Stomach (tissue), 8 donors: ENCODE measurements at regions not wholly inside any gene's neighbourhood (a gene's known extent, or its start where the extent isn't known, plus 50 kb on each side); places are given as distances from the start of the nearest gene placed in this dataset.
A peak's percentile ranks its signal among the peaks of the same experiment; 100 is the strongest.

Experiments
- DNase-seq, 2 donors: peaks; one replicate each; pipeline versions ENCODE4 v3.0.0 to v3.0.0-alpha.2; 2013 to 2019
- H3K27ac ChIP-seq, 5 donors: fragments of 200-600 bp in 4 of 5; sonication (generic) in 4 of 5; one replicate each; pipeline ENCODE4 v1.5.1; 2013 to 2019; ENCODE audit warnings: mild to moderate bottlenecking in 1 of 5, moderate library complexity in 1 of 5
- H3K27me3 ChIP-seq, 3 donors: fragments of 200-600 bp; sonication (generic); one replicate each; pipeline ENCODE4 v1.5.1; 2017 to 2019; ENCODE audit warnings: mixed run types in 1 of 3
- H3K36me3 ChIP-seq, 4 donors: fragments of 200-600 bp; sonication (generic); 1 replicate in 3 of 4; 2 replicates in 1 of 4; pipeline ENCODE4 v1.5.1; 2016 to 2019
- H3K4me1 ChIP-seq, 4 donors: fragments of 200-600 bp; sonication (generic); one replicate each; pipeline ENCODE4 v1.5.1; 2016 to 2019
- H3K4me3 ChIP-seq, 4 donors: fragments of 200-600 bp; sonication (generic) in 3 of 4; one replicate each; pipeline ENCODE4 v1.5.1; 2016 to 2019; ENCODE audit warnings: mild to moderate bottlenecking in 1 of 4
- H3K9me3 ChIP-seq, 4 donors: fragments of 200-600 bp; sonication (generic); one replicate each; pipeline ENCODE4 v1.5.1; 2016 to 2019
- CTCF ChIP-seq, 7 experiments: fragments of 450-650 bp in 4 of 7; fragments of 200-600 bp in 3 of 7; sonication (generic) in 3 of 7; IDR thresholded peaks; one replicate each; pipeline ENCODE4 v1.5.1; 2016 to 2019; ENCODE audit warnings: antibody characterized with exemption in 7 of 7, control low read depth in 2 of 7, mild to moderate bottlenecking in 1 of 7
- EP300 ChIP-seq: sonication (generic); formaldehyde crosslinking; IDR thresholded peaks from one replicate; pipeline ENCODE4 v1.6.1; 2017; ENCODE audit warnings: antibody characterized with exemption
- POLR2A ChIP-seq, 4 donors: fragments of 450-650 bp; IDR thresholded peaks; one replicate each; pipeline ENCODE4 v1.6.1; 2016; ENCODE audit warnings: antibody characterized with exemption in 4 of 4, control low read depth in 2 of 4, mild to moderate bottlenecking in 1 of 4, moderate library complexity in 1 of 4
- POLR2AphosphoS5 ChIP-seq, 3 donors: sonication (generic); formaldehyde crosslinking; IDR thresholded peaks; one replicate each; pipeline ENCODE4 v1.6.1; 2016; ENCODE audit warnings: antibody characterized with exemption in 3 of 3
- WGBS, 5 donors: extraction: QIAGEN DNeasy Blood & Tissue Kit in 3 of 5; methylation state at CpG; one replicate each; pipeline versions ENCODE4 v1.1.5 to v1.1.7; 2013 to 2018; 5-methylcytosine and 5-hydroxymethylcytosine counted together
- intact Hi-C: fragments of 100-400 bp; cut with DNase I; formaldehyde crosslinking; loops from one replicate; pipeline ENCODE4 v1.15.1; 2023; ENCODE audit warnings: low total_unique reads
- donor health status: healthy with polysubstance abuse.
- donor health status: Bipolar disorder and iron deficiency.
- donor health status: healthy.

- Histone ChIP-seq H3K36me3 (no peaks in the 10 kb centered on the region), H3K4me1 (peaks cover 0 to 11% (median 5%) of the 10 kb centered on the region in 4 donors), H3K27me3 (no peaks in the 10 kb centered on the region), H3K9me3 (peaks cover 0 to 15% (median 5%) of the 10 kb centered on the region in 4 donors), H3K4me3 (no peak overlapping the region), H3K27ac (no peak overlapping the region)
- intact Hi-C loops: no loop called here
- TF ChIP-seq POLR2AphosphoS5 (IDR thresholded peaks at IDR 0.05) (no peak), EP300 (no peak), CTCF (IDR thresholded peaks at IDR 0.05) (no peak), POLR2A (IDR thresholded peaks at IDR 0.05) (no peak)
- WGBS, 5 donors: 89 to 93% (median 91%) methylated on average over 2 of the region's 2 CpGs
- no peak for DNase-seq
These were observed 394.9 kb downstream of the RPS24 start for GRCh38 chr10:78428579-78428978.

- no peak for DNase-seq
- intact Hi-C loops: no loop called here
- H3K36me3 ChIP-seq: no peaks in the 10 kb centered on the region
- 78 to 85% (median 82%) methylated on average over 3 of the region's 3 CpGs for WGBS, 5 donors
- H3K9me3 ChIP-seq: peaks cover 0 to 9% (median 4%) of the 10 kb centered on the region in 4 donors
- no peak overlapping the region for H3K4me3 ChIP-seq
- H3K4me1 ChIP-seq: peaks cover 0 to 23% (median 12%) of the 10 kb centered on the region in 4 donors
- TF ChIP-seq POLR2AphosphoS5 (IDR thresholded peaks at IDR 0.05): no peak
- no peak for TF ChIP-seq CTCF (IDR thresholded peaks at IDR 0.05)
- no peak for TF ChIP-seq EP300
- no peak for TF ChIP-seq POLR2A (IDR thresholded peaks at IDR 0.05)
- no peaks in the 10 kb centered on the region for H3K27me3 ChIP-seq
- H3K27ac ChIP-seq: no peak overlapping the region
These were observed 396.3 kb downstream of the RPS24 start for GRCh38 chr10:78429984-78430383.

- Histone ChIP-seq H3K4me1 (peaks cover 4 to 43% (median 22%) of the 10 kb centered on the region in 4 donors), H3K27me3 (no peaks in the 10 kb centered on the region), H3K4me3 (no peak overlapping the region), H3K36me3 (no peaks in the 10 kb centered on the region), H3K27ac (peak overlapping the region in 4 of 5 donors; percentile 5 to 62 (median 34)), H3K9me3 (no peaks in the 10 kb centered on the region)
- no peak for DNase-seq
- intact Hi-C loops: no loop called here
- TF ChIP-seq POLR2AphosphoS5 (IDR thresholded peaks at IDR 0.05) (no peak), EP300 (no peak), CTCF (IDR thresholded peaks at IDR 0.05) (no peak), POLR2A (IDR thresholded peaks at IDR 0.05) (no peak)
- 71 to 86% (median 76%) methylated on average over 2 of the region's 2 CpGs for WGBS, 5 donors
These were observed 398.9 kb downstream of the RPS24 start for GRCh38 chr10:78432583-78432982.

- no peaks in the 10 kb centered on the region for H3K27me3 ChIP-seq
- H3K36me3 ChIP-seq: no peaks in the 10 kb centered on the region
- H3K9me3 ChIP-seq: no peaks in the 10 kb centered on the region
- intact Hi-C loops: no loop called here
- no peak for DNase-seq
- no peak overlapping the region for H3K4me3 ChIP-seq
- TF ChIP-seq EP300 (no peak), POLR2AphosphoS5 (IDR thresholded peaks at IDR 0.05) (no peak), CTCF (IDR thresholded peaks at IDR 0.05) (no peak), POLR2A (IDR thresholded peaks at IDR 0.05) (no peak)
- peaks cover 4 to 49% (median 25%) of the 10 kb centered on the region in 4 donors for H3K4me1 ChIP-seq
- 61 to 83% (median 74%) methylated on average over 3 to 5 of the region's 5 CpGs for WGBS, 5 donors
- peak overlapping the region in 4 of 5 donors; percentile 5 to 62 (median 34) for H3K27ac ChIP-seq
These were observed 399.5 kb downstream of the RPS24 start for GRCh38 chr10:78433076-78433595.
